Erythroblast (primary cell): ENCODE measurements at regions not wholly inside any gene's neighbourhood (a gene's known extent, or its start where the extent isn't known, plus 50 kb on each side); places are given as distances from the start of the nearest gene placed in this dataset.

Experiments
- GATA1 ChIP-seq: IDR thresholded peaks from 2 replicates; pipeline ENCODE4 v1.6.1; 2011; ENCODE audit warnings: low read depth, mild to moderate bottlenecking, control low read depth, low read length, moderate library complexity
- POLR2A ChIP-seq: IDR thresholded peaks from 2 replicates; pipeline ENCODE4 v1.6.1; 2011; ENCODE audit warnings: mild to moderate bottlenecking, low read length

GRCh38 chr2:53473236-53473635 lies 294.4 kb upstream of the CHAC2 start:
- no peak for TF ChIP-seq POLR2A
- no peak for TF ChIP-seq GATA1
